H9 (cell line): ENCODE measurements at regions not wholly inside any gene's neighbourhood (a gene's known extent, or its start where the extent isn't known, plus 50 kb on each side); places are given as distances from the start of the nearest gene placed in this dataset.

Source experiments
- DNase-seq: peaks from one replicate; pipeline ENCODE4 v3.0.0-alpha.2; 2017
- H2AFZ ChIP-seq: one replicate; pipeline ENCODE4 v1.6.1; 2013; ENCODE audit warnings: mild to moderate bottlenecking, low read length, control low read depth, moderate library complexity
- H2AK5ac ChIP-seq: 2 replicates; pipeline ENCODE4 v1.6.1; 2013; ENCODE audit warnings: low read length, control low read depth, mixed read lengths; ENCODE audit not compliant: insufficient read length
- H2BK120ac ChIP-seq: one replicate; pipeline ENCODE4 v1.6.1; 2013; ENCODE audit warnings: low read depth, mild to moderate bottlenecking, low read length, control low read depth, inconsistent platforms; ENCODE audit not compliant: poor library complexity, severe bottlenecking
- H2BK12ac ChIP-seq: 2 replicates; pipeline ENCODE4 v1.6.1; 2013; ENCODE audit warnings: low read length, control low read depth, mixed read lengths, low read depth; ENCODE audit not compliant: insufficient read length
- H2BK15ac ChIP-seq: 2 replicates; pipeline ENCODE4 v1.6.1; 2013; ENCODE audit warnings: low read depth, low read length, control low read depth
- H2BK20ac ChIP-seq: one replicate; pipeline ENCODE4 v1.6.1; 2013; ENCODE audit warnings: low read depth, mild to moderate bottlenecking, low read length, control low read depth, inconsistent platforms; ENCODE audit not compliant: poor library complexity, severe bottlenecking
- H2BK5ac ChIP-seq: 2 replicates; pipeline ENCODE4 v1.6.1; 2013; ENCODE audit warnings: low read length, control low read depth, mixed read lengths; ENCODE audit not compliant: insufficient read length
- H3K14ac ChIP-seq: 2 replicates; pipeline ENCODE4 v1.6.1; 2013; ENCODE audit warnings: low read length, control low read depth; ENCODE audit not compliant: insufficient read depth
- H3K18ac ChIP-seq: 2 replicates; pipeline ENCODE4 v1.6.1; 2013; ENCODE audit warnings: low read depth, mild to moderate bottlenecking, mixed read lengths, low read length, control low read depth; ENCODE audit not compliant: insufficient read length
- H3K23ac ChIP-seq: 2 replicates; pipeline ENCODE4 v1.6.1; 2013; ENCODE audit warnings: low read length, control low read depth, mixed read lengths, low read depth; ENCODE audit not compliant: insufficient read length
- H3K23me2 ChIP-seq: 2 replicates; pipeline ENCODE4 v1.6.1; 2013; ENCODE audit warnings: low read depth, mild to moderate bottlenecking, mixed read lengths, low read length, control low read depth; ENCODE audit not compliant: insufficient read length, poor library complexity, severe bottlenecking
- H3K27ac ChIP-seq: 2 replicates; pipeline ENCODE4 v1.5.1; 2013; ENCODE audit warnings: low read length, control low read depth, mixed read lengths, low read depth; ENCODE audit not compliant: insufficient read length
- H3K27me3 ChIP-seq: 2 replicates; pipeline ENCODE4 v1.6.1; 2013; ENCODE audit warnings: low read length, control low read depth, inconsistent platforms; ENCODE audit not compliant: insufficient read depth
- H3K4ac ChIP-seq: 2 replicates; pipeline ENCODE4 v1.6.1; 2013; ENCODE audit warnings: low read depth, mild to moderate bottlenecking, control low read depth, inconsistent platforms, low read length, moderate library complexity
- H3K4me1 ChIP-seq: 2 replicates; pipeline ENCODE4 v1.6.1; 2013; ENCODE audit warnings: low read length, control low read depth, inconsistent platforms; ENCODE audit not compliant: insufficient read depth
- H3K4me2 ChIP-seq: 2 replicates; pipeline ENCODE4 v1.6.1; 2013; ENCODE audit warnings: low read length, control low read depth, mixed read lengths; ENCODE audit not compliant: insufficient read length, insufficient read depth
- H3K56ac ChIP-seq: 2 replicates; pipeline ENCODE4 v1.6.1; 2013; ENCODE audit warnings: low read depth, mild to moderate bottlenecking, mixed read lengths, low read length, control low read depth; ENCODE audit not compliant: insufficient read length
- H3K79me1 ChIP-seq: 2 replicates; pipeline ENCODE4 v1.6.1; 2013; ENCODE audit warnings: low read depth, mild to moderate bottlenecking, moderate library complexity, low read length, control low read depth, inconsistent platforms; ENCODE audit not compliant: insufficient read depth, poor library complexity, severe bottlenecking
- H3K79me2 ChIP-seq: 2 replicates; pipeline ENCODE4 v1.6.1; 2013; ENCODE audit warnings: low read length, control low read depth, inconsistent platforms; ENCODE audit not compliant: insufficient read depth
- H3K9ac ChIP-seq: 2 replicates; pipeline ENCODE4 v1.6.1; 2013; ENCODE audit warnings: low read length, control low read depth, mixed read lengths; ENCODE audit not compliant: insufficient read length; ENCODE audit errors: extremely low read depth
- H3K9me3 ChIP-seq: one replicate; pipeline ENCODE4 v1.6.1; 2013; ENCODE audit warnings: low read depth, low read length, inconsistent platforms; ENCODE audit not compliant: control insufficient read depth
- H3T11ph ChIP-seq: one replicate; pipeline ENCODE4 v1.6.1; 2013; ENCODE audit warnings: mild to moderate bottlenecking, low read length, control low read depth, inconsistent platforms
- H4K20me1 ChIP-seq: one replicate; pipeline ENCODE4 v1.6.1; 2013; ENCODE audit not compliant: control insufficient read depth, insufficient read length, insufficient read depth
- H4K5ac ChIP-seq: 2 replicates; pipeline ENCODE4 v1.6.1; 2013; ENCODE audit warnings: low read depth, mild to moderate bottlenecking, mixed read lengths, low read length, control low read depth; ENCODE audit not compliant: insufficient read length
- H4K8ac ChIP-seq: replicated peaks from 2 replicates; pipeline ENCODE4 v1.6.1; 2013; ENCODE audit warnings: low read length, control low read depth, mixed read lengths, low read depth; ENCODE audit not compliant: insufficient read length
- H4K91ac ChIP-seq: 2 replicates; pipeline ENCODE4 v1.6.1; 2013; ENCODE audit warnings: low read depth, mild to moderate bottlenecking, moderate library complexity, mixed read lengths, low read length, control low read depth; ENCODE audit not compliant: insufficient read length
- H3K27ac Mint-ChIP-seq, 3 experiments: 2 replicates in 2 of 3; 3 replicates in 1 of 3; pipeline ENCODE4 v1.8.0; 2020 to 2021; ENCODE audit warnings: mixed read lengths in 3 of 3, mild to moderate bottlenecking in 1 of 3, moderate library complexity in 1 of 3
- H3K27me3 Mint-ChIP-seq: 2 replicates; pipeline ENCODE4 v1.8.0; 2021; ENCODE audit warnings: low read depth, mild to moderate bottlenecking, moderate library complexity, mixed read lengths
- H3K36me3 Mint-ChIP-seq, 3 experiments: 2 replicates in 2 of 3; 3 replicates in 1 of 3; pipeline ENCODE4 v1.8.0; 2020 to 2021; ENCODE audit warnings: low read depth in 3 of 3, mixed read lengths in 3 of 3; ENCODE audit not compliant: insufficient read depth in 1 of 3
- H3K4me1 Mint-ChIP-seq, 2 experiments: 2 replicates each; pipeline ENCODE4 v1.8.0; 2020; ENCODE audit warnings: mixed read lengths in 2 of 2
- H3K4me3 Mint-ChIP-seq, 2 experiments: 2 replicates in 1 of 2; 3 replicates in 1 of 2; pipeline ENCODE4 v1.8.0; 2020 to 2021; ENCODE audit warnings: mild to moderate bottlenecking in 2 of 2, mixed read lengths in 2 of 2, moderate library complexity in 1 of 2
- H3K9me3 Mint-ChIP-seq, 2 experiments: 2 replicates in 1 of 2; 3 replicates in 1 of 2; pipeline ENCODE4 v1.8.0; 2020; ENCODE audit warnings: mild to moderate bottlenecking in 2 of 2, mixed read lengths in 2 of 2, moderate library complexity in 1 of 2
- WGBS: extraction: QIAGEN DNeasy Blood & Tissue Kit; methylation state at CpG from one replicate; pipeline ENCODE4 v1.1.7; 2013; ENCODE audit warnings: missing lambda C conversion rate, low lambda C conversion rate, mixed read lengths; ENCODE audit not compliant: insufficient read length; ENCODE audit errors: extremely low coverage; 5-methylcytosine and 5-hydroxymethylcytosine counted together
- TF ChIP-seq, protein P1 (sequence below): fragments of 200-600 bp; sonication (generic); conservative IDR thresholded peaks from 3 replicates; pipeline ENCODE4 v1.8.0; 2021; ENCODE audit warnings: antibody characterized with exemption, mild to moderate bottlenecking

DNA sequence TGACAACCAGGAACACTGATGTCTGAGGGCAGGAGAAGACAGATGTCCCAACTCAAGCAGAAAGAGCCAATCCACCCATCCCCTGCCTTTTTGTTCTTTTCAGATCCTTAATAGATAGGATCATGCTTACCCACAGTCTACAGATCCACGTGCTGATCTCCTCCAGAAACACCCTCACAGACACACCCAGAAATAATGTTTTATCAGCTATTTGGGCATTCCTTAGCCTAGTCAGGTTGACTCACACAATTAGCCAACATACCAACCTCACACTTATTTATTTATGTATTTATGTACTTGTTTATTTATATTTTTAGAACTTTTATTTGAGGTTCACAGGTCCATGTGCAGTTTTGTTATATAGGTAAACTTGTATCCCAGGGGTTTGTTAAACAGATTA, 151.5 kb upstream of the IL12B start:
- no peak overlapping the region for H3T11ph ChIP-seq
- H2BK12ac ChIP-seq: no peak overlapping the region
- H3K27ac ChIP-seq: no peak overlapping the region
- H2BK120ac ChIP-seq: no peak overlapping the region
- H3K9me3 ChIP-seq: no peaks in the 10 kb centered on the region
- Mint-ChIP-seq H3K9me3 (no peaks in the 10 kb centered on the region), H3K36me3 (no peaks in the 10 kb centered on the region), H3K27ac (no peak overlapping the region), H3K4me1 (no peaks in the 10 kb centered on the region), H3K4me3 (no peak overlapping the region), H3K27me3 (no peaks in the 10 kb centered on the region; the same call in 1 of the 2 replicates)
- H2AK5ac ChIP-seq: no peak overlapping the region
- H3K79me1 ChIP-seq: no peaks in the 10 kb centered on the region
- H3K23ac ChIP-seq: no peak overlapping the region
- DNase-seq: no peak
- H4K91ac ChIP-seq: no peak overlapping the region
- no peak overlapping the region for H3K9ac ChIP-seq
- no peak overlapping the region for H3K18ac ChIP-seq
- no peak overlapping the region for H2BK15ac ChIP-seq
- TF ChIP-seq, protein P1, sequence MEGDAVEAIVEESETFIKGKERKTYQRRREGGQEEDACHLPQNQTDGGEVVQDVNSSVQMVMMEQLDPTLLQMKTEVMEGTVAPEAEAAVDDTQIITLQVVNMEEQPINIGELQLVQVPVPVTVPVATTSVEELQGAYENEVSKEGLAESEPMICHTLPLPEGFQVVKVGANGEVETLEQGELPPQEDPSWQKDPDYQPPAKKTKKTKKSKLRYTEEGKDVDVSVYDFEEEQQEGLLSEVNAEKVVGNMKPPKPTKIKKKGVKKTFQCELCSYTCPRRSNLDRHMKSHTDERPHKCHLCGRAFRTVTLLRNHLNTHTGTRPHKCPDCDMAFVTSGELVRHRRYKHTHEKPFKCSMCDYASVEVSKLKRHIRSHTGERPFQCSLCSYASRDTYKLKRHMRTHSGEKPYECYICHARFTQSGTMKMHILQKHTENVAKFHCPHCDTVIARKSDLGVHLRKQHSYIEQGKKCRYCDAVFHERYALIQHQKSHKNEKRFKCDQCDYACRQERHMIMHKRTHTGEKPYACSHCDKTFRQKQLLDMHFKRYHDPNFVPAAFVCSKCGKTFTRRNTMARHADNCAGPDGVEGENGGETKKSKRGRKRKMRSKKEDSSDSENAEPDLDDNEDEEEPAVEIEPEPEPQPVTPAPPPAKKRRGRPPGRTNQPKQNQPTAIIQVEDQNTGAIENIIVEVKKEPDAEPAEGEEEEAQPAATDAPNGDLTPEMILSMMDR: no peak
- H2AFZ ChIP-seq: no peak overlapping the region
- no peak overlapping the region for H3K4me2 ChIP-seq
- no peaks in the 10 kb centered on the region for H3K23me2 ChIP-seq
- no CpG with 5 or more reads among the region's 1 CpG for WGBS
- no peak overlapping the region for H3K14ac ChIP-seq
- H4K20me1 ChIP-seq: no peaks in the 10 kb centered on the region
- no peaks in the 10 kb centered on the region for H3K27me3 ChIP-seq
- H3K56ac ChIP-seq: no peak overlapping the region
- H4K8ac ChIP-seq: no peak overlapping the region
- no peaks in the 10 kb centered on the region for H3K79me2 ChIP-seq
- H2BK20ac ChIP-seq: no peak overlapping the region
- H3K4ac ChIP-seq: no peak overlapping the region
- H2BK5ac ChIP-seq: no peak overlapping the region
- no peaks in the 10 kb centered on the region for H3K4me1 ChIP-seq
- no peak overlapping the region for H4K5ac ChIP-seq
